Amniotic stem cell (primary cell): ENCODE measurements at regions not wholly inside any gene's neighbourhood (a gene's known extent, or its start where the extent isn't known, plus 50 kb on each side); places are given as distances from the start of the nearest gene placed in this dataset.
"Not testable (repeated sequence)": the region's sequence is repeated elsewhere in the genome, so short reads cannot be mapped to it uniquely, and the experiment has no call there.

ENCODE experiments used
- DNase-seq: peaks from one replicate; lab custom pipeline; 2025; lab: John Stamatoyannopoulos, UW

DNA sequence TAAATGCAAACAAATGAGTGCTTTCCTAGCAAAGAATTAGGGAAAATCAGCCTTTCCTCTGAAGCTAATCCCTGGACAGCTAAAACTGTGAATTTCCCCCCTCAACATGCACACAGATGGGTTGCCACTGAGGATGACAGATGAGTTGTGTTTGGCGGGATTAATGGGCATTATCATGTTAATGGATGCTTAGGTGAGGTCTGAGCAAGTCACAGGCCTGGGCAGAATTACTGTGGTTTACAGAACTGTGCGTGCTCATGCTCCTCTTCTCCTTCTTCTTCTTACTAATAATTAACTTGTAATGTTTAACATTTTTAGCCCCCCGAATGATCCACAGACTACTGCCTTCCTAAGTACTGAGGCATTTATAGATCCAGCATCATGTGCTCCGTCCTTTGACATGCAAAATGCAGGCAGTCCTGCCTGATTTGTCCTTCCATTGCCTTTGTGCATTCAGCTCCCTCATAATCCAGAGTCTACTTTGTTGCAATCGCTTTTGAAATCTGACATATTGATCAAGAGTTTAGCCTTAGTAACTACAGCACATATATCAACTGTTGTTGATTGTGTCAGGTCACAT, 753.4 kb upstream of the MMS22L start:
- DNase-seq: no peak

DNA sequence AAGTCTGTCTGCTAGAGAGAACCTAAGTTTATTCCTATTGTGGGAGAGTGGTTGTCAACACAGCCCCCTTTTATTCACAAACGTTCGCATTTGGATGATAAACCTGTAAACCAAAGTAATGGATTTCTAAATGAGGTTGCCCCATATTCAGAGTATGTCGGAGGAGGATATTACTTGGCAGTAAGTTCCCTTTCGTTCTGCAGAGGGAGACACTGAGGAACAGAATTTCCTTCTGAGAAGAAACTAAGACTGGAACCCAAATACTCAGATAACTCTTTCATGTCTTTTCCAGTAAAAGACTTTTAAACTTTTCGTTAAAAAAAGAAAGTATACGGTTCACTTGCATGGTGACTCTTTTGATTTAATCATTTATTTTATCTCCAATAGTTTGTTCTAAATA, 754.6 kb upstream of the MMS22L start:
- no peak for DNase-seq

DNA sequence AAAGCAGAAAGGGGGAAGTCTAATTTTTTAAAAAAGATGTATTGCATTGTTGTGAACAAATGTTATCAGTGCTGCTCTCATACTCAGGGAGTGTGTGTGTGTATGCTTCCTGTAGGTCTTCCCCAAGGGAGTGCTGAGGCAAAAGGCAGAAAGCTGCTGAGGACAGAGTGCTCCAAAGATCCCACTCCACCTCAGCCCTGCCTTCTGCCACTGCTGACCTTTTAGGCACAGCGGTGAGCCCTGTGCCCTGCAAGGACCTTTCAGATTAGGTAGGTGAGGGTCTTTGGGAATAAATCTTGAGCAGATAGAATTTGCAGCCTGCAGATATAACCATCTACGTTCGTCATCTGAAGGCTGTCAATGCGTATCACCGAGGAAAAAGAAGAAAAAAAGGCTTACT, 756.4 kb upstream of the MMS22L start:
- DNase-seq: no peak

DNA sequence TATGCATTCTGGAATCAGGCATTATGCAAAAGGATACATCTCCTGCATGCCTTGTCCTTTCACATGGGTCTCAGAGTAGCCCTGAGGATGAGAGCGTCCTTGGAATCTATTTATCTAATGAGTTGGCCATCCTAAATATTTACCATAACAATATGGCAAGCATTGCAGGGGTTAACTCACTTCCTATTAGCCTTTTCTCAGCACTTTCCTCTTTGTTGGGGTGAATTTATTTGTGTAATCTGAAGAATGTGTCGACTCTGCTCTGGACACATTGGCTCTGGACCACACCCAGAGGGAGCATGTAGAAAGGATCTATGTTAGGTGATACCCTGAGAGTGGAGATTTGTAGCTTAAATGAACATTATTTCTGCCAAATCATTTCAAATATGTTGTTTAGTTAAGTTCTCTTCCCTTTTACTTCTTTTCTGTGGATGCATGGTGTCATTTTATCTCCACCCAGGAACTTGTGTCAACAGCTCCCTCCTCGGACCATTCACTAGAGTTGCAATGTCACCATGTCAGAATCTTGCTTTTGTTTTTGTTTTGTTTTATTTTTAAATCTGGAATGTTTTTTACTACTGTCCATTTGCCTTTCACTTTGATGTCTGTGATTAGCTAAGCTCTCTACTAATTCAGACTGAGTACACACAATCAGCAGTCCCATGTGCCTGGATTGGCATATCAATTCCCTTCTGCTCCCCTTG, 757.0 kb upstream of the MMS22L start:
- DNase-seq: no peak

DNA sequence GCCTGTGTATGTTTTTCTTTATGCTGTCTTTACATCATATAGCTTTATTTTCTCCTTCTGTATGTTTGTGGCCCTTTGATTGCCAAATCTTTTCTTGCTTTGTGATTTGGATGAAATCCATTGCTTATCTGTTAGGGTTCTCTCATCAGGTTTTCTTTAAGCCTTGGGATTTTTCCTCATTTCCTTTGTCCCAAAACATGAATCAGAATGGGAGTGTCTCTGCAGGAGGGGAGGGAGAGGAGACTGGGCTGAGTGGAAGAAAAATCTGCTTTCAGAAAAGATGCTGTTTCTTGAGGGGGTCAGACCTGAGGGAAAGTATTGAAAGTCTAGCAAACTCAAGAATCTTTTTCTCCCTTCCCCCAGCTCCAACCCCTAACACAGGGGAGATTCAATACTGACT, 758.0 kb upstream of the MMS22L start:
- DNase-seq: no peak

DNA sequence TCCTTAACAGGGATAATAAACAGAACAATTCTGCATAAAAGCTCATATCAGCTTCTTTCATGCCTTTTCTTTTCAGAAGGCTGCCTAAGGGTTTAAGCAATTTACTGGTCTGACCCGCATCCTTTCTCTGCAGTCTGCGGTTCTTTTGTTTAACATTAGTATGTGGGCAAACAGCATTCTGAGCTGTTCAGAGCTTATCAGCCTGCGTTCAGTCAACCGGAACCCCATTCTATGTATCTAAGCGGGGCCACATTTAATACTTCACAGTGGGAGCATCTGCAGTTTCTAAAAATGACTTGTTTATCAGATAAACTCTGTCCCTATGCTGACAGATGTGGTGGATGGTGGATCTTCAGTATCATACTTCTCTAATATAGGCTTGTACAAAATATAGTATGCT, 758.9 kb upstream of the MMS22L start:
- no peak for DNase-seq

DNA sequence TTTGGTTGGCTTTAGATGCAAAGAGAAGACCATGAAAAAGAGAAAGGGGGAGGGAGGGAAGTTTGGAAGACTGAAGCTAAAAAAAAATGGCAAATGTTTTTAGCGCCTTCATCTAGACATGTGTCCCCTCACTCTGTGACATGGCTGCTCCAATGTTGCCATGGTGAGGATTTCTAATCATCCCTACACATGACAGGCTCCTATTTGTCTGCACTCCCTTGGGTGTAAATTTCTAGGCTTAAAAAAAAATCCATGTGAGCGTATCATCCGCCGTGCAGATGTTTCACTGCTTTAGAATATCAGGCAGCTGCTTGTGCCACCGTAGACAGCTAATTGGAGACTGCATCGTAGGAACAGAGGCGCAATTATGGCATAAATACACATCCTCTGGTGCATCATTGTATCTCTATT, 761.1 kb upstream of the MMS22L start:
- no peak for DNase-seq

DNA sequence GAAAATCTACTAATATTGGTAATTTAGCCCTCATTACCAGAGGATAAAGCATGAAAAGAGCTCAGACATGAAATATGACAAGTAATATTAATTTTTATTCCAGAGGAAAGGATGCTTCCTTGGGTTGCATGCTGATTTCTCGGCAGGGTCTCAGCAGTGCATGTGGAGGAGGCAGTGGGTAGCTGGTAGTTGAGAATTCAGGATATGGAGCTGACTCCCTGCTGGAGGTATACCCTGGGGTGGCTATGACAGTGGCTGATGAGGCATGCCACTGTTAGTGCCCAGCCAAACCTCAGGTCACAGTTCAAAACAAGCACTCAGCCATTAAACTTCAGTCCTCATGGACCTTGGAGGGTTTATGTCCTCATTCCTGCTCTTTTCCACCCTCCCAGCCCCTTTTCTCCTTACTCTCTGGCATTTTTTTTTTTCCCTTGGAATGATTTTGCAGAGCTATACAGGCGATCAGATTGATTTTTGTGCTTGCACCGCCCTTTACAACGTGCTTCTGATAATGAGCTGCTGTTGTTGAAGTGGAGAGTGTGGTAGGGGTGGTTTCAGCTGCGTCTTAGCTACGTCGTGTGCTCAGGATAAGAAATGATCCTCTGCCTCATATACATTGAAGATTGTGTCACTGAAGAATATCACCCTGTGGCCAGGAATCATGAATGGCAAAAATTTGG, 761.9 kb upstream of the MMS22L start:
- no peak for DNase-seq

DNA sequence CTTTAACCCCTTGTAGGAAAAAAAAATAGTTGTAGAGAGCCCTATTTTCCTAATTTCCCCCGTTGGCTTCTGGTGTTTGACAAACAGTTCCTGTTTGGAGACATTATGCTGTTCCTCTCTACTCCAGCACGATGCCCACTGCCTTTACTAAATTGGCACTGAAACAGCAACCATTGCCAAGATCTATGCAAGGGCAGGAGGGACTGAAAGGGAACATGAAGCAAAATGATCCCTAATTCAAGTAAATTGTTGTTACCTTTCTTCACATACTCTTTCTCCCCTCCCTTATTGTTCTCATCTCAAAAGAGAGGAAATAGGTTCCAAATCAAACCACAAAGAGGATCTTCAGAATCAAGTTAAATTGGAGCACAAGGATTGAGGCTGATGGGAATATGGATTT, 764.1 kb upstream of the MMS22L start:
- no peak for DNase-seq

DNA sequence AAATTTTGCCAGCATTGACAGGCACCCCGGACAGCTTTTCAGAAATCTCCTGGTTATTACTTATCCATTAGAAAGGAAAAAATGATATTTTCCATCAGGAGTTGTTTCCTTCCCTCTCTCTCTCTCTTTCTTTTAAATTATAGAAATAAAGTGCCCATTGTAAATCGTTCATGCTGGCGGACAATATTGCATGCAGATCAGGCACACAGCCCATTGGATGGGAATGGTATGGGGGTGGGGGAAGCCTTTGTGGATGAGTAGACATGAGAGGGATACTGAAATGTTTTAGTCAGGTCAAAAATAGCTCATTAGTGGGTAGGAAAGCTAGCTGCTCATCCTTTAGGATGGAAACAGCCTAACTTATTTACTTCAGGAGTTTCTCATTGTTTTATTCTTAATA, 764.9 kb upstream of the MMS22L start:
- DNase-seq: no peak

DNA sequence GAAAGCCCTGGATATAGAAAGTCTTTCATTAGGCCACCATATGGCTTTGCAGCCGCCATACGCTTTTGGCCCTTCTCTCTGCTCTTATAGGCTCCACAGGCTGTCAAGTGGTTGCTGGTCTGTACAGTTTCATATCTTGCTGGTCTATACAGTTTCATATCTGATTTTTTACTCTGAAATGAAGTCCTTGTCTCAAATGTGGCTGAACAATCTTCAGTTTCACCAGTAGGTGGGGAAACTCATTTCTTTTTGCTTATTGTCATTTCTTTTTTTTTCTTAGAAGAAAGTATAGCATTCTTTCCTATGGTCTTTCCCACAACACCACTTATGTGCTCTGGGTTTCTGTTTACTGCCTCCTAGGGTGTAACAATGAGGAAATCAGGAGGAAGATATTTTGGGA, 771.4 kb upstream of the MMS22L start:
- no peak for DNase-seq

DNA sequence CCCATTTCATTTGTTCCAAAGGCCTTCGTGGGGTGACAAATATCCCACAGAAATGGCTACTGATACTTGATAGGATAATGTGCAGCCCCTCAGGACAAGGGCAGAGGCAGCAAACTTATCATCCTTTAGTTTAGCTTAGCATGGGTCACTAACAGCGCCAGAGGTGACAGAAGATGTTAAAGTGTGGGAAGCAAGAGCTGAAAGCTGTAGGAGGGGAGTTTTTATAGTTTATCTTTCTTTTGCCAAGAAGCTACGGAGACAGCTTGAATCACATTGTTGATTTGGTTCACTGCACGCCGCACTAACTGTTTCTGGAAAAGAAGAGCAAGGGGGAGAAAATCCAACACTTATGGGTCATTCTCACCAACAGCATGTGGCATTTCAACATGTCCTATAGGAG, 773.9 kb upstream of the MMS22L start:
- DNase-seq: no peak

DNA sequence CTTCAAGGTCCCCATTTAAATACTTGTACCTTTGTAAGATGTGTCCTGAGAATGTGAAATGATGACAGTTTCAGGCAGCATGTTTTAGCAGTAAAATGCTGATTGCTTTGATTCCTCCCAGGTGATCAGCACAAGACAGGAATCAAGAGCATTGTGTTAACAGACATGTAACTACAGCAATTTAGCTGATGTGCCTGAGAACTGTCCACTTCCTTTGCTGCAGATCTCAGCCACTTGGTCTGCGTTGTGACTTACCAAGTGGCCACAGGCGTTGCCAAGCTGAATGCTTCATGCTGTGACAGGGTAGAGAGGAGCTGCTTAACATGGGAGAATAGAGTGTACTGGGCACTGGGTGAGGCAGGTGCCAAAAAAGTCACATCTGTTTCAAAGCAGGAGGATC, 767.0 kb upstream of the POU3F2 start:
- DNase-seq: no peak

DNA sequence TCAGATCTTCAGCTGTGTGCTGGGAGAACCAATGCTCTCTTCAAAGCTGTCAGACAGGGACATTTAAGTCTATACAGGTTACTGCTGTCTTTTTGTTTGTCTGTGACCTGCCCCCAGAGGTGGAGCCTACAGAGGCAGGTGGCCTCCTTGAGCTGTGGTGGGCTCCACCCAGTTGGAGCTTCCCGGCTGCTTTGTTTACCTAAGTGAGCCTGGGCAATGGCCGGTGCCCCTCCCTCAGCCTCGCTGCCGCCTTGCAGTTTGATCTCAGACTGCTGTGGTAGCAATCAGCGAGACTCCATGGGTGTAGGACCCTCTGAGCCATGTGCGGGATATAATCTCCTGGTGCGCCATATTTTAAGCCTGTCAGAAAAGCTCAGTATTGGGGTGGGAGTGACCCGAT, 745.8 kb upstream of the POU3F2 start:
- not testable (repeated sequence) for DNase-seq

DNA sequence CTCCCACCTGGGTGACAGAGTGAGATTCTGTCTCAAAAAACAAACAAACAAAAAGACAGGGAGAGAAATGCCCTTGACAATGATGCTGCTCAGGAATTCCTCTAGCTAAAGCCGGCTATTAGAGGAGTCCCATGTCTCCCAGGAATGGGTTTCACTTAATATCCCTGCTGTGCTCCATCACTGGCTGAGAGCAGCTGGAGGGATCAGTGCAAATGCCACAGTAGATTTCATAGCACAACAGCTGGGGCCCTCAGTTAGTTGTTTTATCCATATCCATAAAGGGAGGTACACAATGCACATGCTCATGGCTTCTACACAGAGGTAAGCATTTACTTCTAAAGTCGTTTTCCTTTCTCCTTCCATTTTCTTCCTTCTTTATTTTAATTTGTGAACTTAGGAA, 742.0 kb upstream of the POU3F2 start:
- DNase-seq: no peak

DNA sequence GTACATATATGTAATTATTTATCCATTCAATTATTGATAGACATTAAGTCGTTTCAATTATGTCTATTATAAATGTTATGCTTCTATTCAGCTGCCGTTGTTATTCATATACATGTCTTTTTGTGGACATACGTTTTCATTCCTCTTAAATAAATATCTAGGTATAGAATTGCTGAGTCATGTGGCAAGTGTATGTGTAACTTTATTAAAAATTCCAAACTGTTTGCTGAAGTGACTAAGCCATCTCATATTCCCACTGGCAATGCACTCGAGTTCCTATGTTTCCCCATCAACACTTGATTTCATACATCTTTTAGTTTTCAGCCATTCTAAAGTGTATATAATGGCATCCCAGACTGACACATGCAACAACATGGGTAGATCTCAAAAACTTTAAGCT, 739.7 kb upstream of the POU3F2 start:
- DNase-seq: no peak

DNA sequence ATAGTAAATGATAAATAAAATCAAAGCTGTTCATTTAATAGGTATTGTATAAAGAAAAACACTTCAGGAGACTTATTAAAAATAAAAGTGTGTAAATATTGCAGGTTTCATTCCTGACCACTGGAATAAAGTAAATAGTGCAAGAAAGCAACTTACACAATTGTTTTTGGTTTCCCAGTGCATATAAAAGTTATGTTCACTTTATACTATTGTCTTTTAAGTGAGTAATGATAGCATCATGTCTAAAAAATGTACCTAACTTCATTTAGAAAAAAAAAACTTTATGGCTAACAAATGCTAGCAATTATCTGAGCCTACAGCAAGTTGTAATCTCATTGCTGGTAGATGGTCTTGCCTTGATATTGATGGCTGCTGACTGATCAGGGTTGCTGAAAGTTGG, 726.6 kb upstream of the POU3F2 start:
- DNase-seq: no peak

DNA sequence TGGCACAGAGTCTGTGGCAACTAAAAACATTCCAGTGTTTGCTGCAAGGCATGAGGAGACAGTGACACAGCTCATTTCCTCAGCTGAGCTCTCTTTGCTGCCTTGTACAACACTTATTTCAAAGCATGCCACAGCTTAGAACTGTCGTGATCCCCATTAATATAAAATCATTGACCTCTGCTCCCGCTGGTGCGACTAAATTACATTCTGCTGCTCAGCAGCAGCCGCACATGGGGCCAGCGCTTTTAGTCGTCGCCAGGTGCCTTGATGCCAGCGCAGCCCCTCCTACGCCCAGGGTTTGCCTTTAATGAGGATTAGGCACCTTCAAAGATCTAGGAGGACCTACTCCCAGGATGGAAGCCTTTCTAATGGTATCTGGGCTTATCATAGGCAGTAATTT, 717.9 kb upstream of the POU3F2 start:
- no peak for DNase-seq

DNA sequence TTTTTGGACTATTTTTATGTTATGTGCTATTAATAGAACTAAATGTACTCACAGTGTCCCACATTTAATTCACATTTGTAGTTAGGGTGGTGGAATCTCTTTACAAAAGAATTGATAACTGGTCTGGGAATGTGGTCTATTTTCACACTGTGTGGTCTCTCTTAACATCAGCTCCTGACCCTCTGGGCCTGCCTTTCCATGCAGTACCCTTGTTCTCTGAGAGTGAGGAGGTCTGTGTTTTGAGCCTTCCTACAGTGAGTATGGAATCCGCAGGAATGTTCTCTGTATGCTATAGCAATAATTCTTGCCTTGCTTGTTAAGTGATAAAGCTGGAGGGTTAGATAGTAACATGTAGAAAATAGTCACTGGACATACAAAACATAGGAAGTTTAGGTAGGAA, 717.3 kb upstream of the POU3F2 start:
- DNase-seq: no peak

DNA sequence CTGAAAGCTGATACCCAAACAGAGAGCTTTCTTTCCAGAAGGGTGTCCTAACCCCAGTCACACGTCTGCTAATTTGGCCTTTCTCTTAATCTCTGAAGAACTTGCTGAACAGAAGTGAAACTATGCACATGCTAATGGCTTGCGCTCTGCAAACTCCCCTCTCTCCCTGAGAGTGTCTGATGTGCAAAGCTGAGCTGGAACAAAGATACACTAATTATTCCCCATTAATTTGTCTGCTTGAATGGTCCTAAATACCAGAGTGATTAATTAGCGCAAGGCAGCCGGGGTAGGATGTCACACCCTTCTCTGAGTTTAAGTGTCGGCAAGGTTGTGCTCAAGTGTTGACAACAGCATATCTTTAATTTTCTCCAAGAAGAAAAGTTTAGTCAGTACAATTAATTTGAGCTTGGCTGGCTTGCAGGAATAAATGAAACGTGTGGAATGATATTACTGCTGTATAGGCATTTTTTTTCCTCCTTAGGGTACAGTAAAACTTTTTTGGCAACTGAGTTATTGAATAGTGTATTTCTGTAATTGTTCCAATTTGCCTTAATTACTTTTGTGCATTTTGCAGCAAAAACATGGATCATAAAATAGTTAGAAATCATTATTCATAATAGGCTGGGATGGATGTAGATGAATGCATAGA, 715.9 kb upstream of the POU3F2 start:
- DNase-seq: no peak

DNA sequence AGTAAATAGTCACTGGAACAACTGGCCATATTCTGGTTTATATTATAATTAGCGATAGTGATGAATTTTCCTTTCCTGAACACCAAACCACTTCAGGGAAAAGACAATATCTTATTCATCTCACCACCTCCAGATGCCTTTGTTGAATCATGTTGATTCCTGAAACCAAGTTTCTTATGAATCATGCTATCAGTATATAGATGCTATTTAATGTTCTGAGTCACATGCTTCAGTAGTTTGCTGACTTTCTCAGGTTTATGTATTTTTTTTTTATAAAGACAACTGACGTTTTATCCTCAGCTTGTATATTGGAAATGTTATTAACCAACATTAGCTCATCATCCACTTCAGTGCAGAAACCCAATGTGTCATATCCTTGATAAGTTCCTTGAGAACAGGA, 710.2 kb upstream of the POU3F2 start:
- DNase-seq: no peak

DNA sequence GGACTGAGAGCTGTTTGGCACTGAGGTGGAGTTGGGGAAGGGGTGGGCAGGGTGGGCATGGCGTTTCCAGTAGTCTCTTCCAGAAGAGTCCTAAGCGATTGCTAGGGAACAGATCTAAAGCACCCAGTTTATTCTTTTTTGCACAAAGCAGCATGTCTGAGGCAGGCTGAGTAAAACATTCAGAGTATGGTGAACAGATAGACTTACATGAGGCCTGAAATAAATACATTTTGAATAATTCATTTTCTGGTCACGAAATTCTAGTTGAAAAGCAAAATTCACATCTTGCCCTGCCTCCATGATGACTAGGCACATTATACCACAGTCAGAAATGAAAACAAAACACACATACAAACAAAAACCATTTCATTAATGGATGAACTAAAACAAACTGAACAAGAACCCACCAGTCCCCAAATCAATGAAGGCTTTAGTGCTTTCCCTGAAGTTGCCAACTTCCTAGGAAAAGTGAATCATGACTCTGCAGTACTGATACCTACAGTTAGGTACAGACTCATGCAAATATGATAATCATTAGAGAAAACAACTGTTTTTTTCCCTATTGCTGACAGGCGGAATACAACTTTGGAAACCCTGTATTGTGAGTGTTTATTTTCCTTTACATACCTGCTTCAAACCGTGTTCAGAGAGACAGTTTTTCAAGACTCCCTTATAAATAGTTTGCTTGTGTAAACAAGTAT, 702.9 kb upstream of the POU3F2 start:
- DNase-seq: no peak

DNA sequence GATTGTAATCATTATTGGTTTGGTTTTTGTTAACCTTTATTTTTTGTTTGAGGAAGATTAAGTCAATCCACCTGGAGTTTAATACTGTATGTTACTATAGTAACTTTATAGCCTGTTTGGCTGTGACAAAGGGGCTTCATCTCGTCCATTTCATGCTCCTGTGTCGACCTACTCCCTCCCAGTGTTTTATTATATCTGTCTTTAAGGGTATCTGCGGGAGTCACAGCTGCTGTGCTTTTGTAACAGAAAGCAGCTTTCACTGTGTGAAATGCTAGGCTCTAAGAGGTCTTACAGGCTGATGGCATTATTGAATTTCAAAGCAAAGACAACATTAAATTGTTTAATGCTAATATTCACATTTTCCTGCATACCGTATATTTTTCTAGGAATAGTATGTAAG, 698.0 kb upstream of the POU3F2 start:
- DNase-seq: no peak
